HL-60 (cell line): ENCODE measurements at regions not wholly inside any gene's neighbourhood (a gene's known extent, or its start where the extent isn't known, plus 50 kb on each side); places are given as distances from the start of the nearest gene placed in this dataset.

Source experiments
- DNase-seq, 2 experiments: peaks; one replicate each; pipeline ENCODE4 v3.0.0-alpha.2; 2010 to 2020; ENCODE audit warnings: low read depth in 1 of 2, low spot score in 1 of 2
- H3K27ac ChIP-seq: fragments of 250-450 bp; sonication (Bioruptor Pico); replicated peaks from 2 replicates; pipeline ENCODE4 v1.5.1; 2020; ENCODE audit warnings: mild to moderate bottlenecking, moderate library complexity
- H3K27me3 ChIP-seq: fragments of 250-450 bp; sonication (Bioruptor Pico); 2 replicates; pipeline ENCODE4 v1.5.1; 2021; ENCODE audit warnings: mild to moderate bottlenecking, moderate library complexity; ENCODE audit not compliant: insufficient read depth, poor library complexity, severe bottlenecking
- H3K4me3 ChIP-seq: replicated peaks from 2 replicates; pipeline ENCODE4 v1.5.1; 2011; ENCODE audit warnings: mild to moderate bottlenecking, control low read depth, low read length; ENCODE audit not compliant: insufficient read depth
- GABPA ChIP-seq: IDR thresholded peaks from 2 replicates; pipeline ENCODE4 v1.6.1; 2012; ENCODE audit warnings: low read depth
- POLR2AphosphoS5 ChIP-seq: IDR thresholded peaks from 2 replicates; pipeline ENCODE4 v1.6.1; 2012; ENCODE audit warnings: low read depth
- SPI1 ChIP-seq: IDR thresholded peaks from 2 replicates; pipeline ENCODE4 v1.6.1; 2012; ENCODE audit warnings: low read depth, mild to moderate bottlenecking, borderline replicate concordance
- TF ChIP-seq, protein P1 (sequence below): IDR thresholded peaks from 2 replicates; pipeline ENCODE4 v1.6.1; 2012; ENCODE audit warnings: low read depth; ENCODE audit not compliant: insufficient replicate concordance
- TF ChIP-seq, protein P2 (sequence below): IDR thresholded peaks from one replicate; pipeline ENCODE4 v1.5.1; 2011; ENCODE audit warnings: low read length, control low read depth, inconsistent platforms; ENCODE audit not compliant: insufficient read depth

DNA sequence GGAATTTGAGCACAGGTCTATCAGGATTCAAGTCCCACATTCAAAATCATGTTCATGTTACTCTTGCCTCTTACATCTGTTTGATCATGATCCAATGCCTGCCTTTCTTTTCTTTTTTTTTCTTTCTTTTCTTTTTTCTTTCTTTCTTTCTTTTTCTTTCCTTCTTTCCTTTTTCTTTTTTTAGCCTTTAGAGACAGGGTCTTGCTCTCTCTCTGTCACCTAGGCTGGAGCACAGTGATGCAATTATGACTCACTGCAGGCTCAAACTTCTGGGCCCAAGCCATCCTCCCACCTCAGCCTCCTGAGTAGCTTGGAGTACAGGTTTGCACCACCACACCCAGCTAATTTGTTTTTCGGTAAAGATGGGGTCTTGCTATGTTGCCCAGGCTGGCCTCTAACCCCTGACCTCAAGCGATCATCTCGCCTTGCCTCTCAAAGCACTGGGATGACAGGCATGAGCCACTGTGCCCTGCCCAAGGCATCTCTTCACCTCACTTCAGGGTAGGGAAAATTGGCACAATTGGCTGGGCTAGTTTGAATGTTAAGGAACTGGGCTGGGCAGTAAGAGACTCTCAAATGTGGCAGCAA is 359.2 kb downstream of the FBXW7 start:
- Histone ChIP-seq H3K27me3 (no peaks in the 10 kb centered on the region), H3K4me3 (no peak overlapping the region), H3K27ac (no peak overlapping the region)
- no peak for DNase-seq
- TF ChIP-seq SPI1 (no peak), GABPA (no peak), POLR2AphosphoS5 (no peak)
- TF ChIP-seq, protein P1, sequence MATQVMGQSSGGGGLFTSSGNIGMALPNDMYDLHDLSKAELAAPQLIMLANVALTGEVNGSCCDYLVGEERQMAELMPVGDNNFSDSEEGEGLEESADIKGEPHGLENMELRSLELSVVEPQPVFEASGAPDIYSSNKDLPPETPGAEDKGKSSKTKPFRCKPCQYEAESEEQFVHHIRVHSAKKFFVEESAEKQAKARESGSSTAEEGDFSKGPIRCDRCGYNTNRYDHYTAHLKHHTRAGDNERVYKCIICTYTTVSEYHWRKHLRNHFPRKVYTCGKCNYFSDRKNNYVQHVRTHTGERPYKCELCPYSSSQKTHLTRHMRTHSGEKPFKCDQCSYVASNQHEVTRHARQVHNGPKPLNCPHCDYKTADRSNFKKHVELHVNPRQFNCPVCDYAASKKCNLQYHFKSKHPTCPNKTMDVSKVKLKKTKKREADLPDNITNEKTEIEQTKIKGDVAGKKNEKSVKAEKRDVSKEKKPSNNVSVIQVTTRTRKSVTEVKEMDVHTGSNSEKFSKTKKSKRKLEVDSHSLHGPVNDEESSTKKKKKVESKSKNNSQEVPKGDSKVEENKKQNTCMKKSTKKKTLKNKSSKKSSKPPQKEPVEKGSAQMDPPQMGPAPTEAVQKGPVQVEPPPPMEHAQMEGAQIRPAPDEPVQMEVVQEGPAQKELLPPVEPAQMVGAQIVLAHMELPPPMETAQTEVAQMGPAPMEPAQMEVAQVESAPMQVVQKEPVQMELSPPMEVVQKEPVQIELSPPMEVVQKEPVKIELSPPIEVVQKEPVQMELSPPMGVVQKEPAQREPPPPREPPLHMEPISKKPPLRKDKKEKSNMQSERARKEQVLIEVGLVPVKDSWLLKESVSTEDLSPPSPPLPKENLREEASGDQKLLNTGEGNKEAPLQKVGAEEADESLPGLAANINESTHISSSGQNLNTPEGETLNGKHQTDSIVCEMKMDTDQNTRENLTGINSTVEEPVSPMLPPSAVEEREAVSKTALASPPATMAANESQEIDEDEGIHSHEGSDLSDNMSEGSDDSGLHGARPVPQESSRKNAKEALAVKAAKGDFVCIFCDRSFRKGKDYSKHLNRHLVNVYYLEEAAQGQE = no peak
- TF ChIP-seq, protein P2, sequence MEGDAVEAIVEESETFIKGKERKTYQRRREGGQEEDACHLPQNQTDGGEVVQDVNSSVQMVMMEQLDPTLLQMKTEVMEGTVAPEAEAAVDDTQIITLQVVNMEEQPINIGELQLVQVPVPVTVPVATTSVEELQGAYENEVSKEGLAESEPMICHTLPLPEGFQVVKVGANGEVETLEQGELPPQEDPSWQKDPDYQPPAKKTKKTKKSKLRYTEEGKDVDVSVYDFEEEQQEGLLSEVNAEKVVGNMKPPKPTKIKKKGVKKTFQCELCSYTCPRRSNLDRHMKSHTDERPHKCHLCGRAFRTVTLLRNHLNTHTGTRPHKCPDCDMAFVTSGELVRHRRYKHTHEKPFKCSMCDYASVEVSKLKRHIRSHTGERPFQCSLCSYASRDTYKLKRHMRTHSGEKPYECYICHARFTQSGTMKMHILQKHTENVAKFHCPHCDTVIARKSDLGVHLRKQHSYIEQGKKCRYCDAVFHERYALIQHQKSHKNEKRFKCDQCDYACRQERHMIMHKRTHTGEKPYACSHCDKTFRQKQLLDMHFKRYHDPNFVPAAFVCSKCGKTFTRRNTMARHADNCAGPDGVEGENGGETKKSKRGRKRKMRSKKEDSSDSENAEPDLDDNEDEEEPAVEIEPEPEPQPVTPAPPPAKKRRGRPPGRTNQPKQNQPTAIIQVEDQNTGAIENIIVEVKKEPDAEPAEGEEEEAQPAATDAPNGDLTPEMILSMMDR = no peak

DNA sequence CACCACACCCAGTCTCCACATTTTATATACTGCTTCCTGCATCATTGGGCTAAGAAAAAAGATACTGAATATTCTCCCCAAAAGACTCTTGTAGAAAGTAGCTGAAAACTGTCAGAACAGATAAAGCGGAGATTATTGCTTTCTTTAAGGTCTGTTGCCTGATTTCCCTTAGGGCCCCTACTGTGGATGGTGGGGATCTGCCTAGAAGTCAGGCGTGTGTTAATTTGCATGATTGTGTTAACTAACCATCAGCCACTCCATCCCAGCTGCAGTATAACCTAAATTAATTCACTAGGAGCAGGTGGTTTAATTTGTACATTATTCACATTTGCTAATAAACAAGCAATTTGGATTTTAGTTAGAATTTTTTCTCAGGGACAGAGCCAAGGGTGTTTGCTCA is 360.3 kb downstream of the FBXW7 start:
- no peak for DNase-seq
- Histone ChIP-seq H3K4me3 (no peak overlapping the region), H3K27me3 (no peaks in the 10 kb centered on the region), H3K27ac (no peak overlapping the region)
- no peak for TF ChIP-seq GABPA
- no peak for TF ChIP-seq SPI1
- no peak for TF ChIP-seq POLR2AphosphoS5
- TF ChIP-seq, protein P1 = no peak
- TF ChIP-seq, protein P2 = no peak

DNA sequence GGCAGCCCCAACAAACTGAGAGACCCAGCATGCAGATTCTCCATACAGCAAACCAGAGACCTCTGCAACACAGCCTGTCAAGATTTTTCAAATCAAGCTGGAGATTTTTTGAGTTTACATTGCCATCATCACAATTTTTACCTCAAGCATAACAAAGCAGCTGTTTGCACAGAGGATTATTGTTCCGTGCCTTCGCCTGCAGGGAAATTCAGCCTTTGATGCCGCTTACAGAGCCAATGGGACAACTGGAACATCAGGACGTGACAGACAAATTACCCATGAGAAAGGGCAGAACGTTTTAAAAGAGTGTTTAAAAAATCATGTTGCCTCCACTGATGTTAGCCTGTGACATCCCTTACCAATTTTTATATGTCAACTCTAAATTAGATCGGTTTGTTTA is 363.7 kb downstream of the FBXW7 start:
- Histone ChIP-seq H3K27ac (no peak overlapping the region), H3K27me3 (no peaks in the 10 kb centered on the region), H3K4me3 (no peak overlapping the region)
- DNase-seq = no peak
- TF ChIP-seq, protein P1 = no peak
- TF ChIP-seq POLR2AphosphoS5 (no peak), GABPA (no peak), SPI1 (no peak)
- TF ChIP-seq, protein P2 = no peak
